ENCODE measurements at regions not wholly inside any gene's neighbourhood (a gene's known extent, or its start where the extent isn't known, plus 50 kb on each side); places are given as distances from the start of the nearest gene placed in this dataset.
"Not testable (repeated sequence)": the region's sequence is repeated elsewhere in the genome, so short reads cannot be mapped to it uniquely, and the experiment has no call there.

DNA sequence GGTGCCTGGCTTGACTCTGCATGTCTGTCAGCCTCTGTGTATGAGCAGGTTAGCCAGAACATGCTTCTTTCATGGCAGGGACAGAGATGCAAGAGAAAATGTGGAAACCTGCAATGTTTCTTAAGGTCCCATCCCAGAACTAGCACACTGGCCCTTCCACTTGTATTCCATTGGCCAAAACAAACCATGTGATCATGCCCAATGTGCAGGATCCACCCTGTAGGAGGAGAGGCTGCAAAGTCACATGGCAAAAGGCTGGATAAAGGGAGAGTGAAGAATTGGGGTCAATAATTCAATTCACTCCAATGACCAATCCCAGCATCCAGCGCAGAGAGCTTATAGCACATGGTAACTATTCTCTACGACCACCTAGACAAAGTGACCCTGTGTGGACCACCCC, 405.5 kb downstream of the MIAT start:
- H3K27me3 ChIP-seq (ENCODE audit: control insufficient read depth, insufficient read depth, low read length): no peaks in the 10 kb centered on the region
- no peaks in the 10 kb centered on the region for H3K36me3 ChIP-seq (replicated peaks; ENCODE audit: control insufficient read depth, insufficient read depth, low read length)
- H3K4me3 ChIP-seq (ENCODE audit: insufficient read depth, low read depth, low read length): no peak overlapping the region
- no peak for DNase-seq

- H3K36me3 ChIP-seq (replicated peaks; ENCODE audit: control insufficient read depth, insufficient read depth, low read length): no peaks in the 10 kb centered on the region
- H3K27me3 ChIP-seq (ENCODE audit: control insufficient read depth, insufficient read depth, low read length): no peaks in the 10 kb centered on the region
- H3K4me3 ChIP-seq (ENCODE audit: insufficient read depth, low read depth, low read length): no peak overlapping the region
- DNase-seq: no peak
Measured at GRCh38 chr22:27063406-27063805, 406.0 kb downstream of the MIAT start.

DNA sequence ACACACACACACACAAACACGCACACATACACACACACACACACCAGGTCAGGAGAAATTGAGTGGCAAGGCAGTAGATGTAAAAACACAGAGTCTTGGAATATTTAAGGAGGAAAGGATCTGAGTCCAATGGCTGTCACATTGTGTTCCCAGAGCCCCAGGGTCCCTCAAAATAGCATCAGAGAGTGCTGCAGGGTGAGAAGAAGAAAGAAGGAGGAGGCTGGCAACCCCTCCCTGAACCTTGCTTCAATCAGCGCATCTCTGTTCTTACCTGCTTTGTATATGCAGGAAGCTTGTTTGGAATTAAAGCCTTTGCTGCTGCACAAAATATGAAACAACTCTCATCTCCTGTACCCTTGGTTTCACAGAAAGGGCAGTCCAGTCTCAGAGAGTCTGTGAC, 406.5 kb downstream of the MIAT start:
- H3K27me3 ChIP-seq (ENCODE audit: control insufficient read depth, insufficient read depth, low read length): no peaks in the 10 kb centered on the region
- H3K4me3 ChIP-seq (ENCODE audit: insufficient read depth, low read depth, low read length): no peak overlapping the region
- no peaks in the 10 kb centered on the region for H3K36me3 ChIP-seq (replicated peaks; ENCODE audit: control insufficient read depth, insufficient read depth, low read length)
- no peak for DNase-seq

DNA sequence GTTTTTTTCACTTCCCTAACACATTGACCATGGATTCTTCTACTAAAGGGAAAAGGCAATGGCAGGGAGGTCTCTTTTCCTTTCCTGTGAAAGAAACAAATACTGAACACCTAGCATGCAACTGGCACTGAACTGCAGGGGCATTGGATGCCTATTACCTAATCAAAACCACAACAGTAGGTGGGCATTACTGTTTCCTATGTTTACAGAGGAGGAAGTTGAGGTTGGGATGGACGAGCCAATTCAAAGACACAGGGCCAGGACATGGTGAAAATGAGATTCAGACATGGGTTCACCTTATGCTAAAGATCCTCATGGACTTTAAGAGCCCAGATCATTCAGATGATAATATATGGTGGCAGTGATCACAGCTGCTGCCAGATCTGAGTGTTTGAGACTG, 407.0 kb downstream of the MIAT start:
- no peaks in the 10 kb centered on the region for H3K36me3 ChIP-seq (replicated peaks; ENCODE audit: control insufficient read depth, insufficient read depth, low read length)
- H3K4me3 ChIP-seq (ENCODE audit: insufficient read depth, low read depth, low read length): no peak overlapping the region
- no peak for DNase-seq
- no peaks in the 10 kb centered on the region for H3K27me3 ChIP-seq (ENCODE audit: control insufficient read depth, insufficient read depth, low read length)

GRCh38 chr22:27065279-27065678, 407.9 kb downstream of the MIAT start:
- Histone ChIP-seq H3K4me3 (ENCODE audit: insufficient read depth, low read depth, low read length) (no peak overlapping the region), H3K36me3 (replicated peaks; ENCODE audit: control insufficient read depth, insufficient read depth, low read length) (no peaks in the 10 kb centered on the region), H3K27me3 (ENCODE audit: control insufficient read depth, insufficient read depth, low read length) (no peaks in the 10 kb centered on the region)
- no peak for DNase-seq

DNA sequence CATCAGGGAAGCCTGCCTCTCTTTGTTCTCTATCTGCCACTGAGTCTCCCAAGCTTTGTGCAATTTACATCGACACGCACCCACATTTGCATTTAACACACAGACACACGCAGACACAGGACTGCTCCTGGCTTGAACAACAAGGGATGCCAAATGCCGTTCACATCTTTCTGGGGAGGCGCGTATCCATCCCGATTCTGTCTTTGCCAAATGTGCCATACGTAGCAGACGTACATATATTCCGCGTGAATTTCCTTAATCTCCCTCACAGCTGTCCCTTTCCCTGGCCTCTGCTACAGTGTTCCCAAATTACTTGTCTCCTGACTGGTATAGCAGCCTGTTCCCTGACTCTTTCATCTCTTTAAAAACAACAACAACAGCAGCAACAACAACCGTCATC, 409.5 kb downstream of the MIAT start:
- no peaks in the 10 kb centered on the region for H3K27me3 ChIP-seq (ENCODE audit: control insufficient read depth, insufficient read depth, low read length)
- DNase-seq: no peak
- no peak overlapping the region for H3K4me3 ChIP-seq (ENCODE audit: insufficient read depth, low read depth, low read length)
- no peaks in the 10 kb centered on the region for H3K36me3 ChIP-seq (replicated peaks; ENCODE audit: control insufficient read depth, insufficient read depth, low read length)

DNA sequence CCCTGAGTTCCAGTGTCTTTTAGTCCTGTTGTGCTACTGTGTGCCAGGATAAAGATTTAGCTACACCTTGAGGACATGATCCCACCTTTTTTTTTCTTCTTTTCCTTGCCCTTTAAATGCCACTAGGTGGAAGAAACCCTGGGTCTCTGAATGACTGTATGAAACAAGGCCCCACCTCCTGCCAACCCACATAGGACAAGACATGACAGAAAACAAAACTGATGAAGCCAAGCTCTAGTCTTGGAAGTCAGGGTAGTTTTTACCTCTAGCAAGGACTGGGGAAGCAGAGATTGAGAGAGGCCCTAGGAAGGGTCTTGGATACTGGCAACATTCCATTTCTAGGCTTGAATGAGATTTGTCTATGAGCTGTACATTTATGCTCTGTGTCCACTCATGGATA, 410.7 kb downstream of the MIAT start:
- no peak for DNase-seq
- Histone ChIP-seq H3K4me3 (ENCODE audit: insufficient read depth, low read depth, low read length) (no peak overlapping the region), H3K36me3 (replicated peaks; ENCODE audit: control insufficient read depth, insufficient read depth, low read length) (no peaks in the 10 kb centered on the region), H3K27me3 (ENCODE audit: control insufficient read depth, insufficient read depth, low read length) (no peaks in the 10 kb centered on the region)

DNA sequence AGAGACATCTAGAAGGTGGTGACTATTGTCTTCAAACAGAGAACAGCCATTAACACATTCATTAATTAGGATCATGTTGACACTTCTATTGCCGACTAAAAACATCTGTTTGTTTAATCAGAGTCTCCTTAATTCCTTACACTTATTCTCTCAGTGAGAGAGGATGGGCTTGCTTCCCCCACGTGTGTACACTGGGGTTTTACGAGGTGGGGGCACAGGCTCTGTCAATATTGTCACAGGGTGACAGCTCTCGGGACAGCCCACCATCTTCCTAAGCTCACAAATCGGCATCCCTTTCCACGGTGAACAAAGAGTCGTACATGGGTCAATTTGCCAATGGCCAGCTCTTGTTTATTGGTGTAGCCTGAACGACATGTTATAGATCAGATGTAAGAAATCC, 413.2 kb downstream of the MIAT start:
- no peaks in the 10 kb centered on the region; the same call in 1 of the 2 replicates for H3K27me3 ChIP-seq (ENCODE audit: control insufficient read depth, insufficient read depth, low read length)
- no peak overlapping the region for H3K4me3 ChIP-seq (ENCODE audit: insufficient read depth, low read depth, low read length)
- no peak for DNase-seq
- H3K36me3 ChIP-seq (replicated peaks; ENCODE audit: control insufficient read depth, insufficient read depth, low read length): no peaks in the 10 kb centered on the region

- DNase-seq: no peak
- H3K36me3 ChIP-seq (replicated peaks; ENCODE audit: control insufficient read depth, insufficient read depth, low read length): no peaks in the 10 kb centered on the region
- H3K27me3 ChIP-seq (ENCODE audit: control insufficient read depth, insufficient read depth, low read length): no peaks in the 10 kb centered on the region; the same call in 1 of the 2 replicates
- H3K4me3 ChIP-seq (ENCODE audit: insufficient read depth, low read depth, low read length): no peak overlapping the region
Measured at GRCh38 chr22:27073601-27074425, 416.4 kb downstream of the MIAT start.

DNA sequence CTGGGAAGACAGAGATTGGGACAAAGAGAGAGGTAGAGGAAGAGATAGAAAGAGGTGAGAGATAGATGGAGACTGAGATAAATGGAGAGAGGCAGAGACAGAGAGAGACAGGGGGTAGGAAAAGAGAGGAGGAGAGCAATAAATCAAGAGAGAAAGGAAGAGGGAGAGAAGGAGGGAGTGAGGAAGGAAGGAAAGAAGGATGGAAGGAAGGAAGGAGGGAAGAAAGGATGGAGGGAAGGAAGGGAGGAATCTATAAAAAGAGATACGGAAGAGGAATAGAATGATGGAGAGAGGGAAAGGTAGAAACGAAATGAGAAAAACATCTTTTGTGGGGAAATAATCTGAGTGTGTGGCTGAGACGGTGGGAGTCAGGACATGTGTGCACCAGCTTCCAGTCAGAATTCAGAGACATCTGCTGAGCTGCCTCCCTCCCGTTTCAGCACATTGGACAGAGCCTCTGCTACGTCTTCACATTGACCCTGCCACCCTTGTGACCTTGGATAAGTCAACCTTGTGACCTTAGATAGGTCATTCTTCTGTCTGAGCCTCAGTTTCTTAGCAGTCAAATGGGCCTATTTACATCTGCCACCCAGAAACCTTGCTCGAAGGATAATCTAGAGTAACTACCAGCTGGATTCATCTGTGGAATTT, 417.8 kb downstream of the MIAT start:
- DNase-seq: no peak
- no peaks in the 10 kb centered on the region for H3K36me3 ChIP-seq (replicated peaks; ENCODE audit: control insufficient read depth, insufficient read depth, low read length)
- H3K27me3 ChIP-seq (ENCODE audit: control insufficient read depth, insufficient read depth, low read length): no peaks in the 10 kb centered on the region; the same call in 1 of the 2 replicates
- H3K4me3 ChIP-seq (ENCODE audit: insufficient read depth, low read depth, low read length): no peak overlapping the region

DNA sequence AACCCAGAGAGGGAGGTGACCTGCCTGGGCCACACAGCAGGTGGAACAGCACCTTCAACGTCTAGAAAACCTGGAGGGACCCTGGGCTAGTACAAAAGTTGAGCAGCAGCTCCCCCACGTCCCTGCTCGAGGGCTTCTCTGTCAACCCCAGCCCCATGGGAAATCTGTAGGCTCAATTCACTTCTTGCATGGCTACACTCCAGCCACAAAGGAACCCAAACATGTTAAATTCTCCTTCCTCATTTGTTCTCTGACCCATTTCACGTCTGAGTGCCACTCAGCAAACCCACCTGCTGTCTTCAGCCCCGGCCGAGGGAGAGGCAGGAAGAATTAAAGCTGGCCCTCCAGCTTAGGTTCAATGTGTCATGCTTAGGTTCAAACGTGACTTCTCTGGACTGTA, 418.5 kb downstream of the MIAT start:
- Histone ChIP-seq H3K4me3 (ENCODE audit: insufficient read depth, low read depth, low read length) (no peak overlapping the region), H3K36me3 (replicated peaks; ENCODE audit: control insufficient read depth, insufficient read depth, low read length) (no peaks in the 10 kb centered on the region), H3K27me3 (ENCODE audit: control insufficient read depth, insufficient read depth, low read length) (no peaks in the 10 kb centered on the region; the same call in 1 of the 2 replicates)
- no peak for DNase-seq

DNA sequence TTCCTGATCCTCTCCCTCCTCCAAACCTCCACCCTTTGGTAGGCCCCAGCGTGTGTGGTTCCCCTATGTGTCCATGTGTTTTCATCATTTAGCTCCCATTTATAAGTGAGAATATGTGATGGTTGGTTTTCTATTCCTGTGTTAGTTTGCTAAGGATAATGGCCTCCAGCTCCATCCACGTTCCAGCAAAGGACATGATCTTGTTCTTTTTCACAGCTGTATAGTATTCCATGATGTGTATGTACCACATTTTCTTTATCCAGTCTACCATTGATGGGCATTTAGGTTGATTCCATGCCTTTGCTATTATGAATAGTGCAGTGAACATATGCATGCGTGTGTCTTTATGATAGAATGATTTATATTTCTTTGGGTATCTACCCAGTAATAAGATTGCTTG, 420.7 kb downstream of the MIAT start:
- not testable (repeated sequence) for H3K4me3 ChIP-seq (ENCODE audit: insufficient read depth, low read depth, low read length); H3K27me3 ChIP-seq (ENCODE audit: control insufficient read depth, insufficient read depth, low read length); H3K36me3 ChIP-seq (replicated peaks; ENCODE audit: control insufficient read depth, insufficient read depth, low read length); DNase-seq

GRCh38 chr22:27080036-27080578, 422.7 kb downstream of the MIAT start:
- DNase-seq: no peak
- Histone ChIP-seq H3K27me3 (ENCODE audit: control insufficient read depth, insufficient read depth, low read length) (no peaks in the 10 kb centered on the region; the same call in 1 of the 2 replicates), H3K36me3 (replicated peaks; ENCODE audit: control insufficient read depth, insufficient read depth, low read length) (no peaks in the 10 kb centered on the region), H3K4me3 (ENCODE audit: insufficient read depth, low read depth, low read length) (no peak overlapping the region)

- no peaks in the 10 kb centered on the region; the same call in 1 of the 2 replicates for H3K27me3 ChIP-seq (ENCODE audit: control insufficient read depth, insufficient read depth, low read length)
- no peak overlapping the region for H3K4me3 ChIP-seq (ENCODE audit: insufficient read depth, low read depth, low read length)
- no peaks in the 10 kb centered on the region for H3K36me3 ChIP-seq (replicated peaks; ENCODE audit: control insufficient read depth, insufficient read depth, low read length)
- no peak for DNase-seq
Measured at GRCh38 chr22:27080863-27081262, 423.5 kb downstream of the MIAT start.

- Histone ChIP-seq H3K4me3 (ENCODE audit: insufficient read depth, low read depth, low read length) (no peak overlapping the region), H3K27me3 (ENCODE audit: control insufficient read depth, insufficient read depth, low read length) (no peaks in the 10 kb centered on the region), H3K36me3 (replicated peaks; ENCODE audit: control insufficient read depth, insufficient read depth, low read length) (no peaks in the 10 kb centered on the region)
- no peak for DNase-seq
Measured at GRCh38 chr22:27083610-27084009, 426.2 kb downstream of the MIAT start.

All from H7 (cell line).